ENCODE measurements at regions not wholly inside any gene's neighbourhood (a gene's known extent, or its start where the extent isn't known, plus 50 kb on each side); places are given as distances from the start of the nearest gene placed in this dataset.

- no peak overlapping the region for H3K27ac ChIP-seq
- H3K4me1 ChIP-seq: peaks cover 0 to 8% (median 4%) of the 10 kb centered on the region in 4 donors
- 43 to 58% methylated on average over 6 of the region's 6 CpGs for WGBS, 2 donors (ENCODE audit: low coverage in 1 of 2)
- in situ Hi-C loops (cut with MboI; ENCODE audit: low pct_ligation_motif_present in 1 of 4, low pct_unique_long_range_greater_than_20kb in 1 of 4, low sequenced_read_pairs in 3 of 4) (no loop called here), intact Hi-C loops (cut with DNase I; ENCODE audit: low total_unique reads) (no loop called here)
- no peaks in the 10 kb centered on the region for H3K9me3 ChIP-seq
- DNase-seq: no peak
- H3K36me3 ChIP-seq: no peaks in the 10 kb centered on the region
- H3K27me3 ChIP-seq: no peaks in the 10 kb centered on the region
- no peak for TF ChIP-seq CTCF (IDR thresholded peaks at IDR 0.05)
- no peak overlapping the region for H3K4me3 ChIP-seq
Observed at GRCh38 chr9:90044263-90044662, 439.5 kb downstream of the GADD45G start.

- no peak overlapping the region for H3K27ac ChIP-seq
- H3K4me1 ChIP-seq: peaks cover 0 to 8% (median 4%) of the 10 kb centered on the region in 4 donors
- H3K36me3 ChIP-seq: no peaks in the 10 kb centered on the region
- H3K9me3 ChIP-seq: no peaks in the 10 kb centered on the region
- no peak for DNase-seq
- in situ Hi-C loops (cut with MboI; ENCODE audit: low pct_ligation_motif_present in 1 of 4, low pct_unique_long_range_greater_than_20kb in 1 of 4, low sequenced_read_pairs in 3 of 4): no loop called here
- 61 to 65% methylated on average over 7 of the region's 7 CpGs for WGBS, 2 donors (ENCODE audit: low coverage in 1 of 2)
- TF ChIP-seq CTCF (IDR thresholded peaks at IDR 0.05) (no peak), POLR2AphosphoS5 (IDR thresholded peaks at IDR 0.05) (no peak), EP300 (IDR thresholded peaks at IDR 0.05; ENCODE audit: low read depth) (no peak), POLR2A (IDR thresholded peaks at IDR 0.05) (no peak)
- intact Hi-C loops (cut with DNase I; ENCODE audit: low total_unique reads): no loop called here
- H3K4me3 ChIP-seq: no peak overlapping the region
- no peaks in the 10 kb centered on the region for H3K27me3 ChIP-seq
Observed at GRCh38 chr9:90044710-90045151, 439.9 kb downstream of the GADD45G start.

GRCh38 chr9:90046317-90046861, 441.6 kb downstream of the GADD45G start:
- in situ Hi-C loops (cut with MboI; ENCODE audit: low pct_ligation_motif_present in 1 of 4, low pct_unique_long_range_greater_than_20kb in 1 of 4, low sequenced_read_pairs in 3 of 4) (no loop called here), intact Hi-C loops (cut with DNase I; ENCODE audit: low total_unique reads) (no loop called here)
- TF ChIP-seq POLR2A (IDR thresholded peaks at IDR 0.05) (no peak), POLR2AphosphoS5 (IDR thresholded peaks at IDR 0.05) (no peak), CTCF (IDR thresholded peaks at IDR 0.05) (no peak), EP300 (IDR thresholded peaks at IDR 0.05; ENCODE audit: low read depth) (no peak)
- DNase-seq: no peak
- Histone ChIP-seq H3K27ac (no peak overlapping the region), H3K4me1 (peaks cover 0 to 8% (median 4%) of the 10 kb centered on the region in 4 donors), H3K27me3 (no peaks in the 10 kb centered on the region), H3K9me3 (no peaks in the 10 kb centered on the region), H3K36me3 (no peaks in the 10 kb centered on the region), H3K4me3 (no peak overlapping the region)
- 80 to 84% methylated on average over 4 to 7 of the region's 7 CpGs for WGBS, 2 donors (ENCODE audit: low coverage in 1 of 2)

- DNase-seq: no peak
- H3K9me3 ChIP-seq: no peaks in the 10 kb centered on the region
- H3K4me3 ChIP-seq: no peak overlapping the region
- in situ Hi-C loops (cut with MboI; ENCODE audit: low pct_ligation_motif_present in 1 of 4, low pct_unique_long_range_greater_than_20kb in 1 of 4, low sequenced_read_pairs in 3 of 4) (no loop called here), intact Hi-C loops (cut with DNase I; ENCODE audit: low total_unique reads) (no loop called here)
- H3K27me3 ChIP-seq: no peaks in the 10 kb centered on the region
- no peaks in the 10 kb centered on the region for H3K36me3 ChIP-seq
- no peak overlapping the region for H3K27ac ChIP-seq
- peaks cover 0 to 8% (median 4%) of the 10 kb centered on the region in 4 donors for H3K4me1 ChIP-seq
- TF ChIP-seq POLR2A (IDR thresholded peaks at IDR 0.05) (no peak), CTCF (IDR thresholded peaks at IDR 0.05) (no peak)
Observed at GRCh38 chr9:90047828-90048227, 443.0 kb downstream of the GADD45G start.
